Gastrocnemius medialis (tissue), 4 donors: ENCODE measurements at regions not wholly inside any gene's neighbourhood (a gene's known extent, or its start where the extent isn't known, plus 50 kb on each side); places are given as distances from the start of the nearest gene placed in this dataset.

Source experiments
- CTCF ChIP-seq, 5 experiments: fragments of 450-650 bp in 3 of 5; fragments of 200-600 bp in 2 of 5; sonication (generic) in 2 of 5; IDR thresholded peaks in 4 of 5; conservative IDR thresholded peaks in 1 of 5; 1 replicate in 4 of 5; 2 replicates in 1 of 5; pipeline ENCODE4 v1.5.1; 2016 to 2019; ENCODE audit warnings: antibody characterized with exemption in 5 of 5, mild to moderate bottlenecking in 3 of 5, moderate library complexity in 3 of 5
- POLR2A ChIP-seq, 2 donors: fragments of 450-650 bp; IDR thresholded peaks; one replicate each; pipeline ENCODE4 v1.6.1; 2017; ENCODE audit warnings: antibody characterized with exemption in 2 of 2, mild to moderate bottlenecking in 2 of 2, moderate library complexity in 2 of 2

GRCh38 chrX:63561425-63561824 is 210.3 kb upstream of the SPIN4 start:
- no peak for TF ChIP-seq POLR2A (IDR thresholded peaks at IDR 0.05)
- TF ChIP-seq CTCF (IDR thresholded peaks at IDR 0.05 in 4 of 5, conservative IDR thresholded peaks at IDR 0.05 in 1 of 5), result no peak
